HEK293 (cell line): ENCODE measurements at regions not wholly inside any gene's neighbourhood (a gene's known extent, or its start where the extent isn't known, plus 50 kb on each side); places are given as distances from the start of the nearest gene placed in this dataset.

Experiments
- CTCF ChIA-PET: fragments of 350-600 bp; formaldehyde crosslinking; extraction: SDS; loops from one replicate; lab custom pipeline; 2021; ENCODE audit warnings: antibody characterized with exemption; lab: Yijun Ruan, JAX
- POLR2A ChIA-PET: fragments of 300-600 bp; formaldehyde crosslinking; extraction: SDS; loops from one replicate; lab custom pipeline; 2020; ENCODE audit warnings: antibody characterized with exemption, inconsistent platforms; lab: Yijun Ruan, JAX
- H3K27ac ChIP-seq: fragments of 200-500 bp; sonication (Bioruptor generic); 2 replicates; pipeline ENCODE4 v1.5.1; 2014; ENCODE audit warnings: low read depth, low read length, control low read depth, inconsistent platforms; ENCODE audit errors: extremely low read depth
- H3K36me3 ChIP-seq, 2 experiments: fragments of 200-500 bp in 1 of 2; sonication (Bioruptor generic) in 1 of 2; 1 replicate in 1 of 2; 2 replicates in 1 of 2; pipeline ENCODE4 v1.5.1; 2014 to 2017; ENCODE audit warnings: inconsistent platforms in 2 of 2, low read length in 2 of 2; ENCODE audit not compliant: control insufficient read depth in 2 of 2, insufficient read depth in 1 of 2
- H3K4me1 ChIP-seq: fragments of 200-500 bp; sonication (Bioruptor generic); 2 replicates; pipeline ENCODE4 v1.5.1; 2014; ENCODE audit warnings: mild to moderate bottlenecking, low read length, inconsistent platforms; ENCODE audit not compliant: control insufficient read depth, insufficient read depth
- H3K4me3 ChIP-seq: 2 replicates; pipeline ENCODE4 v1.5.1; 2011; ENCODE audit warnings: low read depth, mild to moderate bottlenecking, control low read depth, low read length, moderate library complexity
- H3K9me3 ChIP-seq: fragments of 200-500 bp; sonication (Bioruptor generic); 2 replicates; pipeline ENCODE4 v1.5.1; 2014; ENCODE audit warnings: low read depth, low read length, inconsistent platforms; ENCODE audit not compliant: control insufficient read depth, insufficient read depth
- EGR2 ChIP-seq: fragments of 450-650 bp; formaldehyde crosslinking; IDR thresholded peaks from 2 replicates; pipeline ENCODE4 v1.5.1; 2016; ENCODE audit warnings: low read depth, missing biosample characterization, missing genetic modification characterization
- GFI1B ChIP-seq: fragments of 450-650 bp; formaldehyde crosslinking; IDR thresholded peaks from 2 replicates; pipeline ENCODE4 v1.5.1; 2016; ENCODE audit warnings: missing biosample characterization, missing genetic modification characterization
- GLIS2 ChIP-seq: fragments of 450-650 bp; formaldehyde crosslinking; IDR thresholded peaks from 2 replicates; pipeline ENCODE4 v1.5.1; 2016; ENCODE audit warnings: missing biosample characterization, missing genetic modification characterization
- HOXC10 ChIP-seq: sonication (generic); formaldehyde crosslinking; IDR thresholded peaks from 2 replicates; pipeline ENCODE4 v1.8.1; 2023; ENCODE audit warnings: mild to moderate bottlenecking, missing genetic modification reagents
- KLF1 ChIP-seq: fragments of 450-650 bp; formaldehyde crosslinking; IDR thresholded peaks from 2 replicates; pipeline ENCODE4 v1.5.1; 2016; ENCODE audit warnings: missing biosample characterization, missing genetic modification characterization
- KLF8 ChIP-seq: fragments of 450-650 bp; formaldehyde crosslinking; IDR thresholded peaks from 2 replicates; pipeline ENCODE4 v1.5.1; 2016; ENCODE audit warnings: missing biosample characterization, missing genetic modification characterization
- MYNN ChIP-seq: fragments of 450-650 bp; formaldehyde crosslinking; IDR thresholded peaks from 2 replicates; pipeline ENCODE4 v1.5.1; 2016; ENCODE audit warnings: missing biosample characterization, missing genetic modification characterization, borderline replicate concordance
- MZF1 ChIP-seq: fragments of 450-650 bp; formaldehyde crosslinking; IDR thresholded peaks from 2 replicates; pipeline ENCODE4 v1.5.1; 2017; ENCODE audit warnings: missing biosample characterization, missing genetic modification characterization, borderline replicate concordance
- RBAK ChIP-seq: fragments of 450-650 bp; formaldehyde crosslinking; IDR thresholded peaks from 2 replicates; pipeline ENCODE4 v1.5.1; 2016; ENCODE audit warnings: missing biosample characterization, missing genetic modification characterization
- SP2 ChIP-seq: fragments of 450-650 bp; formaldehyde crosslinking; IDR thresholded peaks from 2 replicates; pipeline ENCODE4 v1.5.1; 2016; ENCODE audit warnings: missing biosample characterization, missing genetic modification characterization
- SP3 ChIP-seq: fragments of 450-650 bp; formaldehyde crosslinking; IDR thresholded peaks from 2 replicates; pipeline ENCODE4 v1.5.1; 2016; ENCODE audit warnings: missing biosample characterization, missing genetic modification characterization
- ZBTB17 ChIP-seq: fragments of 450-650 bp; formaldehyde crosslinking; IDR thresholded peaks from 2 replicates; pipeline ENCODE4 v1.5.1; 2016; ENCODE audit warnings: missing biosample characterization, missing genetic modification characterization
- ZBTB26 ChIP-seq: fragments of 450-650 bp; formaldehyde crosslinking; optimal IDR thresholded peaks from 2 replicates; pipeline ENCODE3; 2016; ENCODE audit warnings: missing biosample characterization, mild to moderate bottlenecking, missing genetic modification characterization
- ZBTB7A ChIP-seq: fragments of 450-650 bp; formaldehyde crosslinking; IDR thresholded peaks from 2 replicates; pipeline ENCODE4 v1.5.1; 2016; ENCODE audit warnings: low read depth, missing biosample characterization, missing genetic modification characterization
- ZFP41 ChIP-seq: fragments of 450-650 bp; formaldehyde crosslinking; IDR thresholded peaks from 2 replicates; pipeline ENCODE4 v1.5.1; 2016; ENCODE audit warnings: missing biosample characterization, missing genetic modification characterization, borderline replicate concordance
- ZNF148 ChIP-seq: fragments of 450-650 bp; formaldehyde crosslinking; IDR thresholded peaks from 2 replicates; pipeline ENCODE4 v1.5.0; 2017; ENCODE audit warnings: missing biosample characterization, missing genetic modification characterization, borderline replicate concordance
- ZNF155 ChIP-seq: fragments of 450-650 bp; formaldehyde crosslinking; IDR thresholded peaks from 2 replicates; pipeline ENCODE4 v1.5.1; 2016; ENCODE audit warnings: missing biosample characterization, missing genetic modification characterization
- ZNF223 ChIP-seq: fragments of 450-650 bp; formaldehyde crosslinking; IDR thresholded peaks from 2 replicates; pipeline ENCODE4 v1.5.1; 2016; ENCODE audit warnings: missing biosample characterization, missing genetic modification characterization
- ZNF239 ChIP-seq: fragments of 450-650 bp; formaldehyde crosslinking; IDR thresholded peaks from 2 replicates; pipeline ENCODE4 v1.5.1; 2016; ENCODE audit warnings: missing biosample characterization, missing genetic modification characterization
- ZNF24 ChIP-seq: fragments of 450-650 bp; formaldehyde crosslinking; IDR thresholded peaks from 2 replicates; pipeline ENCODE4 v1.5.1; 2016; ENCODE audit warnings: missing biosample characterization, missing genetic modification characterization
- ZNF280C ChIP-seq: fragments of 450-650 bp; formaldehyde crosslinking; IDR thresholded peaks from 2 replicates; pipeline ENCODE4 v1.5.1; 2016; ENCODE audit warnings: missing biosample characterization, missing genetic modification characterization
- ZNF292 ChIP-seq: fragments of 450-650 bp; formaldehyde crosslinking; IDR thresholded peaks from 2 replicates; pipeline ENCODE4 v1.5.1; 2016; ENCODE audit warnings: low read depth, missing biosample characterization, missing genetic modification characterization, borderline replicate concordance
- ZNF394 ChIP-seq: fragments of 450-650 bp; formaldehyde crosslinking; IDR thresholded peaks from 2 replicates; pipeline ENCODE4 v1.5.1; 2016; ENCODE audit warnings: missing biosample characterization, missing genetic modification characterization, mild to moderate bottlenecking, moderate library complexity, borderline replicate concordance
- ZNF548 ChIP-seq: fragments of 450-650 bp; formaldehyde crosslinking; IDR thresholded peaks from 2 replicates; pipeline ENCODE4 v1.5.1; 2016; ENCODE audit warnings: missing biosample characterization, missing genetic modification characterization
- ZNF585B ChIP-seq: fragments of 450-650 bp; formaldehyde crosslinking; IDR thresholded peaks from 2 replicates; pipeline ENCODE4 v1.5.1; 2016; ENCODE audit warnings: missing biosample characterization, missing genetic modification characterization
- ZNF600 ChIP-seq: fragments of 450-650 bp; formaldehyde crosslinking; IDR thresholded peaks from 2 replicates; pipeline ENCODE4 v1.5.1; 2016; ENCODE audit warnings: missing biosample characterization, missing genetic modification characterization
- ZNF610 ChIP-seq: fragments of 450-650 bp; formaldehyde crosslinking; IDR thresholded peaks from 2 replicates; pipeline ENCODE4 v1.5.1; 2016; ENCODE audit warnings: missing biosample characterization, missing genetic modification characterization, borderline replicate concordance
- ZNF623 ChIP-seq: fragments of 450-650 bp; formaldehyde crosslinking; IDR thresholded peaks from 2 replicates; pipeline ENCODE4 v1.5.1; 2016; ENCODE audit warnings: missing biosample characterization, missing genetic modification characterization
- ZNF626 ChIP-seq: fragments of 450-650 bp; sonication (Bioruptor Pico); formaldehyde crosslinking; IDR thresholded peaks from 2 replicates; pipeline ENCODE4 v1.5.1; 2018; ENCODE audit warnings: missing biosample characterization, missing genetic modification characterization, inconsistent platforms
- ZNF654 ChIP-seq: fragments of 450-650 bp; formaldehyde crosslinking; IDR thresholded peaks from 2 replicates; pipeline ENCODE4 v1.5.1; 2016; ENCODE audit warnings: low read depth, missing biosample characterization, missing genetic modification characterization
- ZNF670 ChIP-seq: fragments of 450-650 bp; formaldehyde crosslinking; IDR thresholded peaks from 2 replicates; pipeline ENCODE4 v1.5.1; 2016; ENCODE audit warnings: missing biosample characterization, missing genetic modification characterization, low read depth
- ZNF791 ChIP-seq: fragments of 450-650 bp; formaldehyde crosslinking; IDR thresholded peaks from 2 replicates; pipeline ENCODE4 v1.5.1; 2016; ENCODE audit warnings: missing biosample characterization, missing genetic modification characterization
- ZSCAN16 ChIP-seq: fragments of 450-650 bp; formaldehyde crosslinking; IDR thresholded peaks from 2 replicates; pipeline ENCODE4 v1.5.1; 2016; ENCODE audit warnings: missing biosample characterization, missing genetic modification characterization
- ZSCAN30 ChIP-seq: fragments of 450-650 bp; IDR thresholded peaks from 2 replicates; pipeline ENCODE4 v1.5.1; 2018; ENCODE audit warnings: missing biosample characterization, mild to moderate bottlenecking, missing genetic modification characterization, moderate library complexity

- CTCF ChIA-PET = no interaction called here
- no peak overlapping the region for H3K27ac ChIP-seq
- no peak for TF ChIP-seq ZNF548
- TF ChIP-seq ZBTB17 (tag by site-specific recombination) = no peak
- TF ChIP-seq ZBTB7A (tag by site-specific recombination) = no peak
- TF ChIP-seq GLIS2 (tag by site-specific recombination) = no peak
- no peak for TF ChIP-seq ZSCAN16 (tag by site-specific recombination)
- TF ChIP-seq ZNF292 (tag by site-specific recombination) = no peak
- TF ChIP-seq ZNF239 = no peak
- no peak for TF ChIP-seq SP3 (tag by site-specific recombination)
- TF ChIP-seq RBAK (tag by site-specific recombination) = no peak
- no peak for TF ChIP-seq MYNN (tag by site-specific recombination)
- no peak for TF ChIP-seq ZNF24
- TF ChIP-seq KLF8 (tag by site-specific recombination) = no peak
- TF ChIP-seq ZNF148 (tag by site-specific recombination) = no peak
- TF ChIP-seq KLF1 = no peak
- no peak for TF ChIP-seq ZNF791 (tag by site-specific recombination)
- no peak for TF ChIP-seq ZNF585B (tag by site-specific recombination)
- TF ChIP-seq ZNF610 (tag by site-specific recombination) = no peak
- no peak for TF ChIP-seq ZNF654 (tag by site-specific recombination)
- H3K4me3 ChIP-seq = no peak overlapping the region
- no peaks in the 10 kb centered on the region for H3K9me3 ChIP-seq
- no peaks in the 10 kb centered on the region for H3K4me1 ChIP-seq
- H3K36me3 ChIP-seq = no peaks in the 10 kb centered on the region
- POLR2A ChIA-PET = no interaction called here
Observed at GRCh38 chr4:160595646-160596045, 1492.8 kb downstream of the RAPGEF2 start.

- H3K4me3 ChIP-seq = no peak overlapping the region
- H3K36me3 ChIP-seq = no peaks in the 10 kb centered on the region
- no peaks in the 10 kb centered on the region for H3K4me1 ChIP-seq
- no peak overlapping the region for H3K27ac ChIP-seq
- H3K9me3 ChIP-seq = no peaks in the 10 kb centered on the region
- no peak for TF ChIP-seq ZNF155 (tag by site-specific recombination)
- no peak for TF ChIP-seq SP2 (tag by site-specific recombination)
- TF ChIP-seq GFI1B (tag by site-specific recombination) = no peak
- no peak for TF ChIP-seq ZNF623 (tag by site-specific recombination)
- no peak for TF ChIP-seq ZFP41
- TF ChIP-seq ZNF223 (tag by site-specific recombination) = no peak
- no peak for TF ChIP-seq ZNF394
- TF ChIP-seq HOXC10 (CRISPR knock-in tag) = no peak
- TF ChIP-seq EGR2 (tag by site-specific recombination) = no peak
- no peak for TF ChIP-seq ZNF280C
- no peak for TF ChIP-seq MZF1 (tag by site-specific recombination)
- no peak for TF ChIP-seq ZNF626 (tag by site-specific recombination)
- no peak for TF ChIP-seq ZSCAN30 (tag by site-specific recombination)
- TF ChIP-seq ZNF600 = no peak
- no peak for TF ChIP-seq ZBTB26
- TF ChIP-seq ZNF670 (tag by site-specific recombination) = no peak
- ChIA-PET CTCF (no interaction called here), POLR2A (no interaction called here)
Observed at GRCh38 chr4:160604541-160604940, 1501.7 kb downstream of the RAPGEF2 start.
